ENCODE measurements at regions not wholly inside any gene's neighbourhood (a gene's known extent, or its start where the extent isn't known, plus 50 kb on each side); places are given as distances from the start of the nearest gene placed in this dataset.

- H3K4me3 ChIP-seq (ENCODE audit: low read depth, low read length): no peak overlapping the region
- TF ChIP-seq CTCF (IDR thresholded peaks at IDR 0.05; ENCODE audit: low read depth, low read length): no peak
Measured at GRCh38 chr6:134707342-134708031, 242.4 kb downstream of the ALDH8A1 start.

- no peak for TF ChIP-seq CTCF (IDR thresholded peaks at IDR 0.05; ENCODE audit: low read depth, low read length)
- no peak overlapping the region for H3K4me3 ChIP-seq (ENCODE audit: low read depth, low read length)
Measured at GRCh38 chr6:134706806-134707205, 243.1 kb downstream of the ALDH8A1 start.

GRCh38 chr6:134706153-134706552 is 243.7 kb downstream of the ALDH8A1 start:
- TF ChIP-seq CTCF (IDR thresholded peaks at IDR 0.05; ENCODE audit: low read depth, low read length): no peak
- H3K4me3 ChIP-seq (ENCODE audit: low read depth, low read length): no peak overlapping the region

- TF ChIP-seq CTCF (IDR thresholded peaks at IDR 0.05; ENCODE audit: low read depth, low read length): no peak
- H3K4me3 ChIP-seq (ENCODE audit: low read depth, low read length): no peak overlapping the region
Measured at GRCh38 chr6:134703206-134703605, 246.7 kb downstream of the ALDH8A1 start.

GRCh38 chr6:134702279-134702678 is 247.6 kb downstream of the ALDH8A1 start:
- no peak overlapping the region for H3K4me3 ChIP-seq (ENCODE audit: low read depth, low read length)
- no peak for TF ChIP-seq CTCF (IDR thresholded peaks at IDR 0.05; ENCODE audit: low read depth, low read length)

GRCh38 chr6:134701301-134701700 is 248.6 kb downstream of the ALDH8A1 start:
- H3K4me3 ChIP-seq (ENCODE audit: low read depth, low read length): no peak overlapping the region
- no peak for TF ChIP-seq CTCF (IDR thresholded peaks at IDR 0.05; ENCODE audit: low read depth, low read length)

- no peak for TF ChIP-seq CTCF (IDR thresholded peaks at IDR 0.05; ENCODE audit: low read depth, low read length)
- no peak overlapping the region for H3K4me3 ChIP-seq (ENCODE audit: low read depth, low read length)
Measured at GRCh38 chr6:134698228-134698627, 251.7 kb downstream of the ALDH8A1 start.
